ENCODE measurements at regions not wholly inside any gene's neighbourhood (a gene's known extent, or its start where the extent isn't known, plus 50 kb on each side); places are given as distances from the start of the nearest gene placed in this dataset.

DNA sequence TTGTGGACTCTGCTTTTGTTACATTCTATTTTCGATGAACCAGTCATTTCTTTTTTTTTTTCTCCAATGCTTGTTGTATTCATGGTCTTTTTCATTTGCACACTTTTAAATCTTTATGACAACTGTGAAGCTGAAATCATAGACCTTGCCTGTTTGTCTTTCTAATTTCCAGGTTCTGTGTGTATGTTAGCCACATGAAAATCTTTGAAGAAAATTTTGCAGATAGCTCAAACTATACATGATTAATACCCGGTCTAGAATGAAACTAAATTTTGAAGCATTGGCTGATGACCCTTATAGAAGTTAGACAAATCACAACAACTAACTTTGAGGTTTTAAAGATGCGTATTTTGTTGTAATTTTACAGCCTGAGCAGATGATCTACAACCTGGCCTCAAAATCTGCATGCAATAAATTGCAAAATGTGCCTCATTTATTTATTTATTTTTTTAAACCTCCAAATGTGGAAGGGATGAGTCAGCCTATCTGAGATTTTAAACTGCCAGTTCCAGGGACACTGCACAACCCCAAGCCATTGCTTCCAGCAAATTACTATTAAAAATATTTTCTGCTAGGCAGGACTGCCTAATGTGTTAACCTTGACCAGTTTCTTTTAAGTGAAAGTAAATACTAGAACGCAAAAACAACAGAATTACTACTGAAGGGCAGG lies 96.3 kb upstream of the NAV3 start:
- no peak for TF ChIP-seq CTCF (IDR thresholded peaks at IDR 0.05; ENCODE audit: unreplicated experiment)
- H3K4me1 Mint-ChIP-seq (ENCODE audit: low read depth, unreplicated experiment), result no peaks in the 10 kb centered on the region
- no peak overlapping the region for H3K27ac Mint-ChIP-seq (ENCODE audit: unreplicated experiment)
- DNase-seq, result no peak
- CTCF ChIA-PET, result interaction anchor here (0.6 kb wide), 1 partner anchor 66 kb away, joined by 4 read pairs; no protein-coding TSS in a partner anchor
- H3K27me3 Mint-ChIP-seq (ENCODE audit: unreplicated experiment), result no peaks in the 10 kb centered on the region
- no peaks in the 10 kb centered on the region for H3K9me3 Mint-ChIP-seq (ENCODE audit: low read depth, unreplicated experiment)
- intact Hi-C loops (cut with micrococcal nuclease; ENCODE audit: unreplicated experiment), result no loop called here
- H3K36me3 Mint-ChIP-seq (ENCODE audit: insufficient read depth, unreplicated experiment), result no peaks in the 10 kb centered on the region
- no TSS peak for BruUV-seq (replicated peaks)
- H3K4me3 Mint-ChIP-seq (ENCODE audit: low read depth, unreplicated experiment), result no peak overlapping the region

DNA sequence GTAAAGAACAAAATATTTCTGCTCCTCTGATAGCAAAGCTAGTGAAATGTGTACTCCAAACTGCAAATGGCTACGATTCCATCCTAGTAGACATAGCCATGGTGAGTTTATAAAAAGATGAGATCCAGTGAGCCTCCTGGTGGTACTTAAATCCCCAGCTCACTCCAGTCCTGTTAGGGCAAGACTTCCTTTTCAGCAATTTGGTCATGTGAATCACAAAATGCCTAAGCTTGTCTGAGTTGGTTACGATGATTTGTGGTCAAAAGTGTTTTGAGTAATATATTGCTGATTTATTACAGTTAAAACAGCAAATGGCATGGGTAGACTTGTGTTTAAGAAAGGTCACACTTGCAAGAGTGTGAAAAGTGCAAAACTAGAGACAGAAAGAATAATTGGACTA lies 102.7 kb upstream of the NAV3 start:
- Mint-ChIP-seq H3K36me3 (ENCODE audit: insufficient read depth, unreplicated experiment) (no peaks in the 10 kb centered on the region), H3K9me3 (ENCODE audit: low read depth, unreplicated experiment) (no peaks in the 10 kb centered on the region), H3K27ac (ENCODE audit: unreplicated experiment) (no peak overlapping the region), H3K4me3 (ENCODE audit: low read depth, unreplicated experiment) (no peak overlapping the region), H3K4me1 (ENCODE audit: low read depth, unreplicated experiment) (no peaks in the 10 kb centered on the region), H3K27me3 (ENCODE audit: unreplicated experiment) (no peaks in the 10 kb centered on the region)
- CTCF ChIA-PET, result interaction anchor here (1.7 kb wide), 1 partner anchor 197 kb away, joined by 7 read pairs; no protein-coding TSS in a partner anchor
- intact Hi-C loops (cut with micrococcal nuclease; ENCODE audit: unreplicated experiment), result no loop called here
- no TSS peak for BruUV-seq (replicated peaks)
- TF ChIP-seq CTCF (IDR thresholded peaks at IDR 0.05; ENCODE audit: unreplicated experiment), result no peak
- no peak for DNase-seq

DNA sequence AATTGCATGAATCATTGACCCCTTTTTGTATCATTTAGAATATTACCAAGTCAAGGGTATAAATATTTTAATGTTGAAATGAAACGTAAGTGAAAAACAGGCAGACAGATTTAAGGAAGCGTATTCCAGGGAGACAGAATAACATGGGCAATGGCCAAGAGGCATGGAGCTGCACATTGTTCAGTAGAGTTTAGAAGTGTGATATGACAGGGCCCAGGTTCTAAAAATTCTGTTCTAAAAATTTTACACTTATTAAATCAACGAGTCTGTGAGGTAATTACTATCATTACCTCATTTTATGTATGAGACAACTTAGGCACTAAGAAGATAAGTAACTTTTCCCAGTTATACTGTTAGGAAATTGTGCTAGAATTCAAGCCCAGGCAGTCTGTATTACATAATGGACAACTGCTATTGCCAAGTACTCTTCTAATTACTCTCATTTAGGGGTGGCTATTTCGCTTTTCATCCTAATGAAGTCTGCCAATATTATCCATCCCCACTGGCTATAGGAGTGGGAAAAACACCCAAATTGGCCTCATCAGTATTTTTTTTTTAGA lies 103.2 kb upstream of the NAV3 start:
- H3K4me1 Mint-ChIP-seq (ENCODE audit: low read depth, unreplicated experiment), result no peaks in the 10 kb centered on the region
- BruUV-seq (replicated peaks), result no TSS peak
- no peak overlapping the region for H3K27ac Mint-ChIP-seq (ENCODE audit: unreplicated experiment)
- H3K9me3 Mint-ChIP-seq (ENCODE audit: low read depth, unreplicated experiment), result no peaks in the 10 kb centered on the region
- CTCF ChIA-PET, result interaction anchor here (1.7 kb wide), 1 partner anchor 198 kb away, joined by 7 read pairs; no protein-coding TSS in a partner anchor
- TF ChIP-seq CTCF (IDR thresholded peaks at IDR 0.05; ENCODE audit: unreplicated experiment), result no peak
- intact Hi-C loops (cut with micrococcal nuclease; ENCODE audit: unreplicated experiment), result no loop called here
- no peak for DNase-seq
- no peak overlapping the region for H3K4me3 Mint-ChIP-seq (ENCODE audit: low read depth, unreplicated experiment)
- no peaks in the 10 kb centered on the region for H3K36me3 Mint-ChIP-seq (ENCODE audit: insufficient read depth, unreplicated experiment)
- no peaks in the 10 kb centered on the region for H3K27me3 Mint-ChIP-seq (ENCODE audit: unreplicated experiment)

GRCh38 chr12:77725611-77726010 lies 105.1 kb upstream of the NAV3 start:
- CTCF ChIA-PET, result no interaction called here
- no peak overlapping the region for H3K27ac Mint-ChIP-seq (ENCODE audit: unreplicated experiment)

More at GRCh38 chr12:77725611-77726010, 105.1 kb upstream of the NAV3 start:
- no peaks in the 10 kb centered on the region for H3K36me3 Mint-ChIP-seq (ENCODE audit: insufficient read depth, unreplicated experiment)
- no peak overlapping the region for H3K4me3 Mint-ChIP-seq (ENCODE audit: low read depth, unreplicated experiment)
- intact Hi-C loops (cut with micrococcal nuclease; ENCODE audit: unreplicated experiment), result loop anchor here (2.0 kb wide), 1 partner anchor 395 kb away; no protein-coding TSS in a partner anchor
- DNase-seq, result no peak
- no peaks in the 10 kb centered on the region for H3K27me3 Mint-ChIP-seq (ENCODE audit: unreplicated experiment)
- no peaks in the 10 kb centered on the region for H3K9me3 Mint-ChIP-seq (ENCODE audit: low read depth, unreplicated experiment)
- H3K4me1 Mint-ChIP-seq (ENCODE audit: low read depth, unreplicated experiment), result no peaks in the 10 kb centered on the region
- no TSS peak for BruUV-seq (replicated peaks)
- TF ChIP-seq CTCF (IDR thresholded peaks at IDR 0.05; ENCODE audit: unreplicated experiment), result no peak
